HG03460 (cell line): ENCODE measurements at regions not wholly inside any gene's neighbourhood (a gene's known extent, or its start where the extent isn't known, plus 50 kb on each side); places are given as distances from the start of the nearest gene placed in this dataset.

ENCODE experiments used
- ATAC-seq: cut with Tn5 transposase; IDR thresholded peaks from one replicate; pipeline ENCODE4 v1.9.1; 2021; ENCODE audit not compliant: unreplicated experiment

- no peak for ATAC-seq
Measured at GRCh38 chr21:35768187-35768586, 292.1 kb downstream of the SETD4 start.

DNA sequence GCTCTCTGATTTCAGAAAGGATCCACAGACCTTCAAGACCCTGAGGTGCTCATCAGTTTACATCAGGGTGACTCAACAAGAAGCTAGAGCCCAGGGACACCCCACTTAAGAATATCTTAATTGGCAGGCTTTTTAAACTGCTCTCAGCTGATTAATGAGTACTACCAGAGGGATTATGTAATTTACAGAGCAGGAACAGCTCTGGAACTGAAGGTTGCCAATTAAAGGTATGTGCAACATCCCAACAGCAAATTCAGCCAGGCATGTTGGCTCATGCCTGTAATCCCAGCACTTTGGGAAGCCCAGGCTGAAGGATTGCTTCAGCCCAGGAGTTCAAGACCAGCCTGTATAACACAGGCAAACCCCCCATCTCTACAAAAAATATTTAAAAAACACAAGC, 295.7 kb downstream of the SETD4 start:
- ATAC-seq = no peak

GRCh38 chr21:35764077-35764476, 296.2 kb downstream of the SETD4 start:
- ATAC-seq = no peak

- ATAC-seq = no peak
Measured at GRCh38 chr21:35754583-35754982, 305.7 kb downstream of the SETD4 start.

GRCh38 chr21:35753308-35753707, 307.0 kb downstream of the SETD4 start:
- ATAC-seq = no peak

- ATAC-seq = no peak
Measured at GRCh38 chr21:35751171-35751570, 309.2 kb downstream of the SETD4 start.

GRCh38 chr21:35749904-35750303, 310.4 kb downstream of the SETD4 start:
- ATAC-seq = no peak

- no peak for ATAC-seq
Measured at GRCh38 chr21:35748678-35749314, 311.5 kb downstream of the SETD4 start.

GRCh38 chr21:35743571-35743970, 316.8 kb downstream of the SETD4 start:
- ATAC-seq = no peak

DNA sequence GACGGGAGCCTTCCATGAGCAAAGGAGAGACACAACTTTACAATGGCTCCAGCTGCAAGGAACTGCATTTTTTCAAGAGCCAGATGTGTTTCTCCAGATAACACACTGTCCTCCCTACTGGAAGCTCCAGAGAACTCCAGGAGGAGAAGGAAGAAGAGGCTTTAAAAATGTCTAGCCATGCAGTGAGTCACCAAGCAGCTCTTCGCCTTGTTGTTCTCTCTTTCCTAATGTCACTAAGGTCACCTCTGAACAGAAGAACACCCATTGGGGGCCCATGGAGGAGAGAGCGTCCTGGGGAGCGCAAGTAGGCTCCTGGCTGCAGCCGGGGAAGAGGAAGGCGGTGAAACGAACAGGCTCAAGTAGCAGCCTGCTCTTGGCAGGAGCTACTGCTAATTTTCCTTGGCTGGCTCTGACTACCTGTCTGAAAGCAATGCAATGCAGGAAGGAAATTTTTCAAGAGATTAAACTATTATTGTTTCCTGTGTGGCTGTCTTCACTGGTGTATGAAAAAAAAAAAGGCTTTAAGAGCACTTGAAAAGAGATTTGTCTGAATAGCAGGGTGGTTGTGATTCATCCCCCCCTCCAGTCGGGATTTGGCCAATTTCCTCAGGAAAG, 321.9 kb downstream of the SETD4 start:
- ATAC-seq = no peak

- ATAC-seq = no peak
Measured at GRCh38 chr21:35737899-35738346, 322.4 kb downstream of the SETD4 start.

DNA sequence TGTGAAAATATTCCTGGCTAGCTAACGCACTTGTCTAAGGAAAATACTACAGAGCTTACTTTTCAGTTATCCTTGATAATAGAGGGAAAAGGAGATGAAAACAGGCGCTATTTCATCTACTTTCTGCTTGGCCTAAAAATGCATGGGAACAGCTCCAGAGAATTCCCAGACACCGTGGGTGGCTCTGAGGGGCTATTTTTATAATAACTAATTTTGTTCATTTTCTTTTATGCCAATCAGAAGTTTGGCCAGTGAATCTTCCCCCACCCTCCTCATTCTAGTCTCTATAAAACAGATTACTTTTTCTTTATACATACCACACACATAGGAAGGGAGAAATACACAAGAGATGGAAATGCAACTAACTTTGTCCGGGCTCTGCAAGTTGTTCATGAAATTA, 322.9 kb downstream of the SETD4 start:
- ATAC-seq = no peak

DNA sequence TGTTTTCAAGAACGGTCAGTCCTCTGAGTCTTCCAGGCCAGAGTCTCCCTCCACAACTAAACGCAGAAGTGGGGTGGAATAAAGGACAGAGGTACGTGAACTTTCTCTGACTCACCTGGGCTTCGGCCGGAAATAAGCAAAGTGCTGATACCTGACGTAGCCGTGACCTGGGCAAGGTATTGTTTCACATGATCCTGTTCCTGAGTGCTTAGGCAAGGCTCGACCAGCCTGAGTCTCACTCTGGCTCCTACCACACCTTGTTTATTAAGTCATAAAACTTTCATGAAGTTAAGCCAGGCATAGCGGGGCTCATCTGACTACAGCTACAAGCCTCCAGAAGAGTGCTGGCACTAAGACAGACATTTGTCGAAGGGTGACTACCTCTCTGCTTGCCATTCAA, 327.5 kb downstream of the SETD4 start:
- ATAC-seq = no peak

GRCh38 chr21:35730325-35730724, 330.0 kb downstream of the SETD4 start:
- ATAC-seq = no peak

DNA sequence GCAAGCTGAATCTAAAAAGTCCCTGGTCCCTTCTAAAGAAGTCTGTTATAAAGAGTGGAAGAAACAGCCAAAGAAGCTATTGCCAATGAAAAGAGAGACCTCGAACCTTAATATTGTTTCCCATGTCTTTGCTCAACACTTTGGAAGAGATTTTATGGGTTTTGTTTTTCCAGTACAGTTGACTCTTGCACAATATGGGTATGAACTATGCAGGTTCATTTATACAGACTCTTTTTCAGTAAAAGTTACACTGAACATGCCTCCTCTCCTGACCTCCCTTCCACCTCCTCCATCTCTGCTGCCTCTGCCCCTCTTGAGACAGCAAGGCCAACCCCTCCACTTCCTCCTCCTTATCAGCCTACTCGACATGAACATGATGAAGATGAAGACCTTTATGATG, 332.5 kb downstream of the SETD4 start:
- ATAC-seq = no peak

- no peak for ATAC-seq
Measured at GRCh38 chr21:35724156-35724555, 336.2 kb downstream of the SETD4 start.

GRCh38 chr21:35721701-35722100, 338.6 kb downstream of the SETD4 start:
- no peak for ATAC-seq

GRCh38 chr21:35720208-35720731, 340.1 kb downstream of the SETD4 start:
- ATAC-seq = no peak

- no peak for ATAC-seq
Measured at GRCh38 chr21:35719080-35719479, 341.2 kb downstream of the SETD4 start.

DNA sequence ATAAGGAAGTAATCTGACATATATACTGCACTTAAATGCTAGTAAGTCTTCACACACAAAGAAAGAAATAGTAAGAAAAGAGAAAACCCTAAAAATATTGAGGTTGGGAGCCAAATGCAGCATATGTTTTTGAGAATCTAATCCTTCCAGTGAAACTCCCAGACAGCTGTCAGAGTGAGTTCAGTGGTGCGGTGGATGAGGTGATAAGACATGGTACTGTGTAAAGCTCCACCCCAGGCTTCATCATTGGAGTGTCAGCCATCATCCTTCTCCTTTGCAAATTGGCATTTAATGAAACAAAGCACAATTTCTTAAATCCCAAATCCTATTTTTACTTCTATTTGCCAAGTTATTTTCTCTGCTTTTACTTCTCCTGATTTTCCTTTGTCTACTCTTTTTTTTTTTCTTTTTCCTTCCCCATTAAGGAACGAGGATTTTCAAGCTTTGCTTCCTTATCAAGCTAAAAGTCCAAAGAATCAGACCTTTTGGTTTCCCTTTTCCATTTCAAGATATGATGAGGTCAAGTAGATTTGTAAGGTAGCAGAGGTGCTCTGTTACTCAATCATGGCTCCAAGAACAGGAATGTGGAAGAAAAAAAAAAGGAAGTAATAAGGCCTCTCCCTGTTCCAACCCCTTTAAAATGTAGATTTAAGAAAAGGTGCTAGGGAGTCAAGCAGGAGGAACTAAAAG, 343.3 kb downstream of the SETD4 start:
- ATAC-seq = no peak

DNA sequence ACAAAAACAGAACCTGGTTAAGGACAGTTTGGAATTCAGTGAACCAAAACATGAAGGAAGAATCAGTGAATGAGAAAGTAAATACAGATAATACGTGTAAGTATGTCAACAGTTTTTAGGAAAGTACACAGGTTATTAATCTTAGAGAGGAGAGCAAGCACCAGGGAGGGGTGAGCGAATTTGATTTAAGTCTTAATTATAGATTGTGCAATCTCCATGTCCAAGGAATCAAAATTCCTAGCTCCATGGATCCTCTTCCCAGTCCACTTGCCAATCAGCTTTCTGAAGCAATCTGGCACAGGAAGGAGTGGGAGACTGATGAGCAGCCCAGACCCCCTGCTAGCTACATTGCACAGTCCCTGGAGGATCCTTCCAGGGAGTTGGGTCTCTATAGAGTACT, 346.4 kb downstream of the SETD4 start:
- no peak for ATAC-seq

- ATAC-seq = no peak
Measured at GRCh38 chr21:35711661-35712060, 348.7 kb downstream of the SETD4 start.
